Right lobe of liver (tissue), 4 donors: ENCODE measurements at regions not wholly inside any gene's neighbourhood (a gene's known extent, or its start where the extent isn't known, plus 50 kb on each side); places are given as distances from the start of the nearest gene placed in this dataset.

Experiments
- POLR2A ChIP-seq: fragments of 450-650 bp; IDR thresholded peaks from one replicate; pipeline ENCODE4 v1.6.1; 2017; ENCODE audit warnings: antibody characterized with exemption, mild to moderate bottlenecking
- TF ChIP-seq, protein P1 (sequence below), 4 donors: fragments of 200-600 bp in 3 of 4; fragments of 450-650 bp in 1 of 4; IDR thresholded peaks; one replicate each; pipeline versions ENCODE4 v1.5.1 to v1.8.0; 2016 to 2022; ENCODE audit warnings: antibody characterized with exemption in 4 of 4, mild to moderate bottlenecking in 2 of 4
- donor health status: DM: no; HTN: no; CAD: no.
- donor health status: DM: no; HTN: no; CAD: no.
- donor health status: DM: no; HTN: yes; CAD: no.

DNA sequence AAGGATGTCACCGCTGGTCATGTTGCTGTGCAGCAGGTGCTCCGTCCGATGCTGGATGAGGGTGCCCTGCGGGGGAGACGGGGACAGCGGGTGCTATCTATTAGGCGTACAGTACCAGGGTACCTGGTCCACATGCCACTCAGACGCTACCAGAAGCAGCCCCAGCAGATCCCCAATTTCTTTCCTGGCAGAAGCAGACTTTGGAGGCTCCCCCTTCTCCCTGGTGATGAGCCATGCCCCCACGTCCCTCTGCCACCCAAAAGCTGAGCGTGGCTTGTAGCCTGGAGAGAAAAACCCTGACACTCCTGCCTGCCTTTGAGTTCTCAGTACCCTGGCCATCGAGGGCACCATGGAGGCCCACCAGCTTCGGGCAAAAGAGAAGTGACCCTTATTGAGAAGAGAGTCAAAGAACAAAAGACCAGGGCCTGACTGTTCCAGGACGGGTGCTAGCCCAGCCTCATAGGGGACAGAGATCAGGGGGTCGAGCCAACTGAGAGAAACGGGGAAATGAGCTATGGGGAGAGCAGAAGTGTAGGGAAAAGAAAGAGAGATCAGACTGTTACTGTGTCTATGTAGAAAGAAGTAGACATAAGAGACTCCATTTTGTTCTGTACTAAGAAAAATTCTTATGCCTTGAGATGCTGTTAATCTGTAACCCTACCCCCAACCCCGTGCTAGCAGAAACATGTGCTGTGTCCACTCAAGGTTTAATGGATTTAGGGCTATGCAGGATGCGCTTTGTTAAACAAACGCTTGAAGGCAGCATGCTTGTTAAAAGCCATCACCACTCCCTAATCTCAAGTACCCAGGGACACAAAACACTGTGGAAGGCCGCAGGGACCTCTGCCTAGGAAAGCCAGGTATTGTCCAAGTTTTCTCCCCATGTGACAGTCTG is 62.0 kb upstream of the ZNF354B start:
- TF ChIP-seq, protein P1, sequence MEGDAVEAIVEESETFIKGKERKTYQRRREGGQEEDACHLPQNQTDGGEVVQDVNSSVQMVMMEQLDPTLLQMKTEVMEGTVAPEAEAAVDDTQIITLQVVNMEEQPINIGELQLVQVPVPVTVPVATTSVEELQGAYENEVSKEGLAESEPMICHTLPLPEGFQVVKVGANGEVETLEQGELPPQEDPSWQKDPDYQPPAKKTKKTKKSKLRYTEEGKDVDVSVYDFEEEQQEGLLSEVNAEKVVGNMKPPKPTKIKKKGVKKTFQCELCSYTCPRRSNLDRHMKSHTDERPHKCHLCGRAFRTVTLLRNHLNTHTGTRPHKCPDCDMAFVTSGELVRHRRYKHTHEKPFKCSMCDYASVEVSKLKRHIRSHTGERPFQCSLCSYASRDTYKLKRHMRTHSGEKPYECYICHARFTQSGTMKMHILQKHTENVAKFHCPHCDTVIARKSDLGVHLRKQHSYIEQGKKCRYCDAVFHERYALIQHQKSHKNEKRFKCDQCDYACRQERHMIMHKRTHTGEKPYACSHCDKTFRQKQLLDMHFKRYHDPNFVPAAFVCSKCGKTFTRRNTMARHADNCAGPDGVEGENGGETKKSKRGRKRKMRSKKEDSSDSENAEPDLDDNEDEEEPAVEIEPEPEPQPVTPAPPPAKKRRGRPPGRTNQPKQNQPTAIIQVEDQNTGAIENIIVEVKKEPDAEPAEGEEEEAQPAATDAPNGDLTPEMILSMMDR (IDR thresholded peaks at IDR 0.05) = no peak
- no peak for TF ChIP-seq POLR2A
